T-helper 2 cell treated with Interferon-gamma antibody and Interleukin-4, amounts not matched to agents 100 ng/mL and 5 ng/mL, for 36 hours (primary cell): ENCODE measurements at regions not wholly inside any gene's neighbourhood (a gene's known extent, or its start where the extent isn't known, plus 50 kb on each side); places are given as distances from the start of the nearest gene placed in this dataset.
"Not testable (repeated sequence)": the region's sequence is repeated elsewhere in the genome, so short reads cannot be mapped to it uniquely, and the experiment has no call there.

Experiments used
- intact Hi-C: fragments of 100-400 bp; cut with micrococcal nuclease; formaldehyde crosslinking; loops from one replicate; pipeline ENCODE4 v1.15.1; 2023

- intact Hi-C loops, result no loop called here
Measured at GRCh38 chr5:166236327-166236726, 2055.1 kb upstream of the WWC1 start.

DNA sequence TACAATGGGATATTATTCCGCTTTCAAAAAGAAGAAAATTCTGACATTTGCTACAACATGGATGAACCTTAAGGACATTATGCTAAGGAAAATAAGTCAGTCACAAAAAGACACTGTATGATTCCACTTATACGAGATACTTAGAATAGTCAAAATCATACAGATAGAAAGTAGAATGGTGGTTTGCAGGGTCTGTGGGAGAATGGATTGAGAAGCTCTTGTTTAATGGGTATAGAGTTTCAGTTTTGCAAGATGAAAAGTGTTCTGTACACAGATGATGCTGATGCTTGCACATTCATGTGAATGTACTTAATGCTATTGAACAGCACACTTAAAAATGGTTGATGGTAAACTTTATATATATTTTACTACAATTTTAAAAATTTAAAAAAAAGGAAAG is 2050.7 kb upstream of the WWC1 start:
- intact Hi-C loops, result no loop called here

DNA sequence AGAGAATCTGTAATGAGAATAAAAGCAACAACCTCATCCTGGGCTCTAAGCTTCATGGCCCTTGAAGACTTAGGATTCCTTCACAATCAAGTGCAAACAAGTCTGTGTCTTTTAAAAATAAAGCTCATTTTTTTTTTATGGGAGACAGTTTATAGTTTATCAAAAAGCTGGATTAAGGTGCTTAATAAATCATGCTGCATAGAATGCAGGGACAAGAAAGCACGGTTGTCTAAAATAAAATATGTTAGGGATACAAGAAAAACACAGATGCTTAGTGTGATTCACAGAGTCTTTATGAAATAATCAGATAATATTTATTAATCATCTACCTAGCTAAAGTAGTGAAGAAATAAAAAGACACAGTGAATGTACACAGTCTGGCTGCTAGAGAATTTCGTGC is 2045.9 kb upstream of the WWC1 start:
- intact Hi-C loops, result no loop called here

GRCh38 chr5:166251786-166252185 is 2039.7 kb upstream of the WWC1 start:
- intact Hi-C loops, result no loop called here

DNA sequence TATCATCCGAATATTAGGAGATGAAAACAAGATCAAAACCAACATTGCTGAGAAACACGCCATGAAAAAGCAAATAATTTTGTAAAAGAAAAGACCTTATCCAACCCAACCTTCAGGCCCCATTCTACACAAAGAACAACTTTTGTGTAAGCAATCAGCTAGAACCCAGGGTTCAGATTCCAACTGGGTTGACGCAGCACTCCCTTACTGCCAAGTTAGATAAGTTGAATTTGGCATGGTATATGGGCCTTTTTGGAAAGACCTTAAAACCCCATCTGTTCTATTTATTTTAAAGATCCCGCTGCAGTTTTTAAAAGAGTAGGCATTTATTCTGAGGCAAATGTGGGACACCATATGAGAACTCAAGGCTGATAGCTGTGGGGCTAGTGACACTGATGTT is 2033.8 kb upstream of the WWC1 start:
- intact Hi-C loops, result no loop called here

DNA sequence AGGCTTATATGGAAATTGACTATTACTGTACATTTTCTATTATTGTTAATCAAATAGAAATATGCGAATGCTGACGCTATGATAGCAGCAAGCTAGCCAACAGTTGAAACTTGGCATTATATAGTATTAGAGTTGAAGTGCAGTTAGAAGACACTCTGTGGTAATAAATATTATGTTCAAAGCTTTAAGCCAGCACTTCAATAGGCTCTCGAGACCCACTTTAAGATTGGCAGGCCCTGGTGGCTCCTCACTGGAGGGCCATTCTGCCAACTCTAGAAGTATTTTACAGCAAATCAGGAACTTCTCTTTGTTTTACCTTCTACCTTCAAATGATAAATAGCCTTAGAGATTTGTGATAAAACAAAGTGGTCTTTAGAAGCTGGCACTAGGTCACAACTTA is 2029.0 kb upstream of the WWC1 start:
- intact Hi-C loops, result no loop called here

- intact Hi-C loops, result no loop called here
Measured at GRCh38 chr5:166267907-166268306, 2023.5 kb upstream of the WWC1 start.

DNA sequence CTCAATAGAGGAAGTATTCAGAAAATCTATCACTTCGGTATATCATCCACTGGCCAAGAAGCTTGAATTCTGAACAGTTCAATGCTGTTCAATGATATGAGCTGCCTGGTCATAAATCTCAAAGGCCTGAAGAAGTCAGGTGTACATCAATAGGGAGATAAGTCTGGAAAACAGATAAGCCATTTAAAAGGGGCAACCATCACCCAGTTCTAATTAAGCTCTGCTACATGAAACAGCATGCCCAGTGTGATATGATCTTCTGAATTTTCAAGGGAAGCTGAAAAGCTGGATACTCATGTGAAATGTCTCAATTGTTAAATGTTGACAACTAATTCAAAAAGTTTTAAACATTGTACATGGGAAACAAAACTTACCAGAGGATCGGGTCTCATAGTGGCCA is 2020.7 kb upstream of the WWC1 start:
- intact Hi-C loops, result no loop called here

- intact Hi-C loops, result no loop called here
Measured at GRCh38 chr5:166276006-166276405, 2015.4 kb upstream of the WWC1 start.

DNA sequence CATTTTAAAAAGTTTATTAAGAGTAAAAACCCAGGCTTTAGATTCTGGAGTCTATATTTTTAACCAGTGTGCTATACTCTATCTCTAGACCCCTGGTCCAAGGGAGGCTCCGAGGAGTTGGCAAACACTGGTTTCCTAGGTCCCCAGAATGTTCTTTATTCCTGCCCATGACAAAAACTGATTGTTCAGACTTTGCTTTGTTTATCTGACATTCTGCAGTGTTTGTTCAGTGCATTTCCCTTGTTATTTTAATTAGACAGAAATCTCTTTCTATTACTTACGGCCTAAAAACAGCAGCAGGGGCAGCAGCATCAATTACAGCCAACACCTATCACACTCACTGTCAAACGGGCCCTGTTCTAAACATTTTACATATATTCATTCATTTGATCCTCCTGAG is 2011.6 kb upstream of the WWC1 start:
- intact Hi-C loops, result no loop called here

- intact Hi-C loops, result no loop called here
Measured at GRCh38 chr5:166281433-166281832, 2010.0 kb upstream of the WWC1 start.

GRCh38 chr5:166282939-166283338 is 2008.5 kb upstream of the WWC1 start:
- intact Hi-C loops, result no loop called here

GRCh38 chr5:166285361-166285760 is 2006.1 kb upstream of the WWC1 start:
- intact Hi-C loops, result no loop called here

DNA sequence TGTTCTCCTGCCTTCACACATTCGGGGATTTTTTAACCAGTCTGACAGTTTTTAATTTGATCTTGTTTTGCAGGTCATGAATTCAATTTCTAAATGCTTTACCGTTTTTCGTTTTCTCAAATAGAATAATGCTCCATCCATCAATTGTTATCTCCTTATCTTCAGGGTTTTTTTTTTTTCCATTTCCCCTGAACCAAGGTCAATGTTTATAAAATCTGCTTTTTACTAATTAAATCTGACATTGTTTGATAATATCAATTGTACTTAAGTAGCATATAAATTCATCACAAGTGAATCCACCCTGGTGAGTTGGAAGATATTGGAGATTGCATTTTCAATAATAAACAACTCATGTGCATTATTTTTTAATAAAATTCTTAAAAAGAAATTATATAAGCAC is 2004.6 kb upstream of the WWC1 start:
- intact Hi-C loops, result no loop called here

- intact Hi-C loops, result no loop called here
Measured at GRCh38 chr5:166287866-166288265, 2003.6 kb upstream of the WWC1 start.

GRCh38 chr5:166291800-166292199 is 1999.6 kb upstream of the WWC1 start:
- intact Hi-C loops, result not testable (repeated sequence)

GRCh38 chr5:166293892-166294291 is 1997.6 kb upstream of the WWC1 start:
- intact Hi-C loops, result no loop called here

DNA sequence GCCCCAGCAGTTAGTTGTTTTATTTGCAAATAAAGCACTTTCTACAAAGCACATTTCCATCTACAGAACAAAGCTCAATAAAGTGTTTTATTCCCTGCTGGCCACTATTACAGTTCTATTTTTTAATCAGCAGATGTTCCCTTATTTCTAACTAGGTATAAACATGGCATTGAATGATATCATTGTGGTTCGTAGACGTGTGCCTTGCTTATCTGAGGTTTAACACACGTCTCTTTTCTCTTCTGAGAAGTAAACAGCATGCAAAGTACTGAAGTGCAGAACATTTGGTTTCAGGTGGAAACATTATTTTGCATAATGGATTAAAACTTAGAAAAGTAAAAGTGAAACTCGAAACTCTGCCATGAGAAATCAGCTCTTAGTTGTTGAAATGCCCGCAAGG is 1989.3 kb upstream of the WWC1 start:
- intact Hi-C loops, result no loop called here

- intact Hi-C loops, result no loop called here
Measured at GRCh38 chr5:166317425-166317824, 1974.0 kb upstream of the WWC1 start.

GRCh38 chr5:166320920-166321480 is 1970.4 kb upstream of the WWC1 start:
- intact Hi-C loops, result no loop called here

GRCh38 chr5:166324372-166324771 is 1967.1 kb upstream of the WWC1 start:
- intact Hi-C loops, result no loop called here

DNA sequence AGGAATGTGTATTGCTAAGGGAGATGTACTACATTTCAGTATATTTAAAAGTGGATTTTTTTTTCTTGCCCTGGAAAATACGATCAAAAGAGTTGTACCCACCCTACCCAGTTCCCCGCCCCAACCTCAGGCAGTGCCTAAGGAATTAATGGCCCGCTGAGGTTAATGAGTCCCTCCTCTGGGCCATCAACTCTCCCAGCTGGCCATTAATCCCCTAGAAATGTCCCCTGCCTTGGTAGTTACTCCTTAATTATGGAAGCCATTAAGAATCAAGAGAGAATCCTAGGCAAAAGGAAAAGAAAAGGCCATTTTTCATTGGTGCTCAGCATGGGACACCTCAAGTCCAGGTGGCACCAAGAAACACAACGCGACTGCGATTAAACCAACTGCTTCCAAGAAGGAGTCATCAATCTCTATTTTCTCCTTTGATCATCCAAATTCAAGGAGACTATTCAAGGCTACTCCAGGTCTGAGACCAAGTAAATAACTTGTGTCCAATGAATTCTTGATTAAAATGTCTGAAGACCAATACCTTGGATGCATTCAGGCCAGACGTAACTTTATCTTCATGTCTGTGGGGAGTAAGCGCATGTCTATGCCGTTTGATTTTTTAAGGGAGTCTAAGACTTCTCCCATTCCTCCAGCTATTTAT is 1962.2 kb upstream of the WWC1 start:
- intact Hi-C loops, result no loop called here

DNA sequence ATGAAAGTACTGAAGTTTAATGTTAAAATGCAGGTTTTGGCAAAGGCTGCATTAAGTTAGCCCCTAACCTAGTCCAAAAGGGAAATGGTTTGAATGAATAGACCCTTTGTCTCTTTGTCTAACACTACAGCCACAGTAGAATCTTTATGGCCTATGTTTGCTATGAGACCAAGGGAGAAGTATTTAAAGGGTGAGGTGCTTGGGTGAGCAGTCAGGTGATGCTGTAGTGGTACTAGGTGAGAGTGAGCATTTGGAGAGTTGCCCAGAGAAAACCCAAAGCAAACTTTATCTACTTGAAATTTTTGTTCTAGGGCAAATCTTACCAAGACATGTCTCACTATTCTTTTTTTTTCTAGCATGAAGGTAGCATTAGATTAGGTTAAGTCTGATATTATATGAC is 1961.4 kb upstream of the WWC1 start:
- intact Hi-C loops, result no loop called here

DNA sequence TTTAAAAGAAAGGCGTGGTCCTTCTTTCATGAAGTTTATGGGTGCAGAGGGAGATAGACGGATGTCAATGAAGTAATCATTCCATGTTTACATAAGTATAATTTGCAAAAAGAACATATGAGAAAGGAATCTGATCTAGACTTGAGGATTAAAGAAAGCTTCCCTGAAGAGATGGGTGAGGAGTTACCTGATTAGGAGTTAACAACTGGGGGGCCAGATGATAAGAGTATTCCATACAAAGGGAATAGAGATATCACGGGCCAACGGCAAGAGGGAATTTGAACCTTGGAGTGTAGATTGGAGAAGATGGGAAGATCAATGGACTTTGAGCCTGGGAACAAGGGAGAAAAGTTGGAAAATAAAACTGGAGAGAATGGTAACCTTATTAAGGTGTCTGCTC is 1959.9 kb upstream of the WWC1 start:
- intact Hi-C loops, result no loop called here
